Muscle of arm (tissue), 1 donor: ENCODE measurements at regions not wholly inside any gene's neighbourhood (a gene's known extent, or its start where the extent isn't known, plus 50 kb on each side); places are given as distances from the start of the nearest gene placed in this dataset.

Experiments used
- DNase-seq: peaks from one replicate; pipeline ENCODE4 v3.0.0-alpha.2; 2013

- no peak for DNase-seq
Measured at GRCh38 chr17:413016-413350, 60.4 kb upstream of the RPH3AL start.

- peak; percentile 80 for DNase-seq
Measured at GRCh38 chr17:412211-413015, 59.8 kb upstream of the RPH3AL start.

GRCh38 chr17:411421-412120 lies 59.0 kb upstream of the RPH3AL start:
- no peak for DNase-seq

- peak; percentile 29 for DNase-seq
Measured at GRCh38 chr17:410543-411401, 58.2 kb upstream of the RPH3AL start.

- peak; percentile 100 for DNase-seq
Measured at GRCh38 chr17:409848-410542, 57.4 kb upstream of the RPH3AL start.

GRCh38 chr17:409308-409847 lies 56.8 kb upstream of the RPH3AL start:
- DNase-seq, result no peak

GRCh38 chr17:404703-405102 lies 52.1 kb upstream of the RPH3AL start:
- no peak for DNase-seq
